ENCODE measurements at regions not wholly inside any gene's neighbourhood (a gene's known extent, or its start where the extent isn't known, plus 50 kb on each side); places are given as distances from the start of the nearest gene placed in this dataset.
A peak's percentile ranks its signal among the peaks of the same experiment; 100 is the strongest.
"Not testable (repeated sequence)": the region's sequence is repeated elsewhere in the genome, so short reads cannot be mapped to it uniquely, and the experiment has no call there.

DNA sequence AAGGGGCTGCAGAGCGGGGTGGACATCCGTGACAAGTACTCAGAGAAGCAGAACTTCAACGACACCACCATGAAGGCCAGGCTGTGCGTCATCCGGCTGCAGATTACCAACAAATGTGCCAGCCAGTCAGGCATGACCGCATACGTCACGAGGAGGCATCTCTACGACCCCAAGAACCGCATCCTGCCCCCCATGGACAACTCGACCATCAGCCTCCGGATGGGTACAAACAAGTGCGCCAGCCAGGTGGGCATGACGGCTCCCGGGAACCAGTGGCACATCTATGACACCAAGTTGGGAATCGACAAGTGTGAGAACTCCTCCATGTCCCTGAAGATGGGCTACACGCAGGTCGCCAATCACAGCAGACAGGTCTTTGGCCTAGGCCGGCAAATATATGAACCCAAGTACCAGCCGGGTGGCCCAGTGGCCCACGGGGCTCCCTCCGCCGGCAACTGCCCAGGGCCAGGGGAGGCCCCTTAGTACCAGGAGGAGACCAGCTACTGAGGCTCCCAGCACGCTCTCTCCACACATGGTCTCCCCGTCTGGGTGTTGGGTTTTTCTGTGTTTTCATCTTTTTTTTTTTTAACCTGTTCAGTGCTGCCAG lies 133.4 kb upstream of the TEKT4 start:
- not testable (repeated sequence) for DNase-seq

DNA sequence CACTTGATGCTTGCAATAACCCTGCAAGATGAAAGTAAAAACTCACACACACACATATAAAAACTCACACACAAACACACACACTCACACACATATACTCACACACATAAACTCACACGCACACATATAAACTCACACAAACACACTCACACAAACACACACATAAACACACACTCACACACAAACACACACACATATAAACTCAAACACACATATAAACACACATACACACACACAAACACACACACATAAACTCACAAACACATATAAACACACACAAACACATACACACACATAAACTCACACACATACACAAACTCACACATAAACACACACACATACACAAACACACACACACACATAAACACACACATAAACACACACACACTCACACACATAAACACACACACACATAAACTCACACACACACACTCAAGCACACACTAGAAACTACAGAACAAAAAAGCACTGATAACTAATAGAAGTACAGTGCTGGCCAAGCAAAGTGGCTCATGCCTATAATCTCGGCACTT lies 117.7 kb upstream of the TEKT4 start:
- no peak for DNase-seq

DNA sequence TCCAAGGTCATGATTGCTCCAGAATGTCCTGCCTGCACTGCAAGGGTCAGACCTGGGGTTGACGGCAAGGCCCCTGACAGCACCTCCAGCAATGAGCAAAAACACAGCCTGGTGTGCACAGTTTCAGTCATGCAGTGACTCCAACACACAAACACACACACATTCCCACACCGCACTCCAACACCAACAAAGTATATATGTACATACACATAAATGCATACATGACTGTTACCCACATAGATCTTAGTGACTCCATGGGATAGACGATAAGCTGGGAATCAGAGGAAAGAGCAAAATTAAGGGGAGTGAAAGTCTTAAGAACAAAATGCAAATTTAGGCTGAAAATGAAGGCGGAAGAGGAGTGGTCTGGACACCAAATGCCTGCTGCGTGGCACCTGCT lies 112.7 kb upstream of the TEKT4 start:
- no peak for DNase-seq

DNA sequence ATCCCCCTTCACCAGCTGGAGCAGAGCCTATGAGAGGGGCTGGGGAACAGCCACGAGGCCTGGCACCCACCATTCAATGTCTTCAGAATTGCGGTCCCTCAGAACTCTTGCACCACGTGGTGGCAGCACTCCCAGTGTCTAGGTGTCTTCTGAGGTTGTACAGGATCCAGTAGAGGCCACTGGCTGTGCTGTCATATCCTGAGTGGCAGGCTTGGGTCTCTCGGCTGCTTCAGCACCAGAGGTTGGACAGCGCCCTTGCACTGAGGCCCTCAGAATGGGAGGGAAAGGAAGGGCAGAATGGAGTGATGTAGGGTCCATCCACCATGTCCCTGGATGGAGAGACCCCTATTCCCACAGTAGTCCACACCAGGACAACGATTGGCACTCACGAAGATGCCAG lies 112.0 kb upstream of the TEKT4 start:
- DNase-seq = peak in 1 of 2 experiments; percentile 2

DNA sequence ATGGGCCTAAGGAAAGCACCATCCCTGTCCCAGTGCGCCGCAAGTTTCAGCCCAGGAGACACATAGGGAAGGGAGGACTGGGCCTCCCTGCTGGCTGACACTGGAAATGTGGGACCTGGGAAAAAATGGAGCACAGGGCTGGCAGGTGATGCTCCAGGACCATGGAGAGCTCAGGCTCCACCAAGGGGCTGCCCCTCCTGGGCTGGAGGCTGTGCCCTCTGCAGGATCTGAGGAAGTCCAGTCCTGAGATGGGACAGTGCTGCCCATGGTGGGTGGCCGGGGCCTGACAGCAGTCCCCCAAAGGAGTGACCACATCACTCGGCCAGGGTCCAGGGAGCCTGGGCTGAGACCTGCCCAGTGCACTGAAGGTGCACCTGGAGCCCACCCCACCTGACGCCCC lies 108.6 kb upstream of the TEKT4 start:
- no peak for DNase-seq

DNA sequence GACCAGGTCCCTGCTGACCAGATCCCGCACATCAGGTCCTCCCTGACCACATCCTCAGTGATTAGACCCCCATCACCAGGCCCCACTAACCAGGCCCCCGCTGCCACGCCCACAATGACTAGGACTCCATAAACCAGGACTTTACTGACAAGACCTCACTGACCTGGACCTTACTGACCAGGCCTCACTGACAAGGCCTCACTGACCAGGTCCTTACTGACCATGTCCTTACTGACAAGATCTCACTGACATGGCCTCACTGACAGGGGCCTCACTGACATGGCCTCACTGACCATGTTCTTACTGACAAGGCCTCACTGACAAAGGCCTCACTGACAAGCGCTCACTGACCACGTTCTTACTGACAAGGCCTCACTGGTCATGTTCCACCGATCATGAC lies 107.9 kb upstream of the TEKT4 start:
- DNase-seq = no peak

DNA sequence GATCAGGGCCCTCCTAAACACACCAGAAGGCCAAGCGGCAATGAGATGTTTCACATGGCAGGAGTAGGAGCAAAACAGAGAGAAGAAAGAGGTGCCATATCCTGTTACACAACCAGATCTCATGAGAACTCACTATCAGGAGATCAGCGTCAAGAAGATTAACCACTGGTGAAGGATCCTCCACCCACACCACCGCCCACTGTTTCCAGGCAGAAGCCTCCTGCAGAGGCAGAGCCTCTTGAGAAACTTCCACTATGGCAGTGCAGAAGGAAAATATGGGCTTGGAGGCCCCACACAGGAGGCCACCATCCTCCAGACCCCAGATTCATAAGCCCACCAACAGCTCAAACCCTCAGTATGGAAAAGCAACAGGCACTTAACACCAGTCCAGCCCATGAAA lies 106.9 kb upstream of the TEKT4 start:
- not testable (repeated sequence) for DNase-seq

DNA sequence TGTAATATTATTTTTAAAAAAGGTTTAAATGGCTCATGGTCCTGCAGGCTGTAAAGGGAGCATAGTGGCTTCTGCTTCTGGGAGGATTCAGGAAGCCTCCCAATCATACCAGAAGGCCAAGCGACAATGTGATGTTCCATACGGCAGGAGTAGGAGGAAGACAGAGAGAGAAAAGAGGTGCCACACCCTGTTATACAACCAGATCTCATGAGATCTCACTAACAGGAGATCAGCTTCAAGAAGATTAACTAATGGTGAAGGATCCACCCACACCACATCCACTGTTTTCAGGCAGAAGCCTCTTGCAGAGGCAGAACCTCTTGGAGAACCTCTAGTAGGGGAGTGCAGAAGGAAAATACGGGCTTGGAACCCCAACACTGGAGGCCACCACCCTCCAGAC lies 103.9 kb upstream of the TEKT4 start:
- DNase-seq = no peak

DNA sequence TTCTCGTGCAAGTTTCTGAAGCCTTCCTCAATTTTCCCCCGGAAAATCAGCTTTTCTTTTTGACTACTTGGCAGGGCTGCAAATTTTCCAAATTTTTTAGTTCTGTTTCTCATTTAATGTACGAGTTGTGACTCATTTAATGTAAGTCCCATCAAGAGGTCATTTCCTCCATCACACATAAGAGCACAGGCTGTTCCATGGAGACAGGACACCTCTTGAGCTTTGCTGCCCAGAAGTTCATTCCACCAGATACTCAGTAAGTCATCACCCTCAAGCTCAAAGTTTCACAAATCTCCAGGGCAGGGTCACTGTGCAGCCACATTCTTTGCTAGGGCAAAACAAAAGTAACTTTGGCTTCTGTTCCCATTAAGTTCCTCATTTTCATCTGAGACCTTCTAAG lies 101.5 kb upstream of the TEKT4 start:
- no peak for DNase-seq

DNA sequence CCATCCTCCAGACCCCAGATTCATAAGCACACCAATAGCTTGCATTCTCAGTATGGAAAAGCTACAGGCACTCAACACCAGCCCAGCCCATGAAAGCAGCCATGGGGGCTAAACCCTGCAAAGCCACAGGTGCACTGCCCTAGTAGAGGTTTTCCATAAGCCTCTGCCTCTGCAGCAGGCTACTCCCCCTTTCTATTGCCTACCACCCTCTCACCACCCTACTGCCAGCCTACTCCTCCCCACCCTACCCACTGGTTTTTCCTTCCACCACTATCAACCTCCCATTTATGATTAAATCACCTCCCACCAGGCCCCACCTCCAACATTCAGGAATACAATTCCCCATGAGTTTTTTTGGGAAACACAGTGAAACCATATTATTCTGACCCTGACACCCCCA lies 96.4 kb upstream of the TEKT4 start:
- no peak for DNase-seq

DNA sequence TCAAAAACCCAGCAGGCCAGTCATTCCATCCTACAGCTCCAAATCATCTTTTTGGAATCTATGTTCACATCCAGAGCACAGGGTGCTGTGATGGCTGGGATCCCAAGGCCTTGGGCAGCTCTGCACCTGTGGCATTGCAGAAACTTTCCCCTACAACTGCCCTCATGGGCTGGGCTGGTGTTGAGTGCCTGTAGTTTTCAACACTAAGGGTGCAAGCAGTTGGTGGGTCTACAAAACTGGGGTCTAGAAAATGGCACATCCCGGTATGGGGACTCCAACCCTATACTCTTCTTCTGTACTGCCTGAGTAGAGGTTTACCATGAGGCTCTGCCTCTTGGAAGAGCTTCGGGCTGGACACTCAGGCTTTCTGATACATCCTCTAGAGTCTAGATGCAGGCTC lies 95.2 kb upstream of the TEKT4 start:
- DNase-seq = no peak

DNA sequence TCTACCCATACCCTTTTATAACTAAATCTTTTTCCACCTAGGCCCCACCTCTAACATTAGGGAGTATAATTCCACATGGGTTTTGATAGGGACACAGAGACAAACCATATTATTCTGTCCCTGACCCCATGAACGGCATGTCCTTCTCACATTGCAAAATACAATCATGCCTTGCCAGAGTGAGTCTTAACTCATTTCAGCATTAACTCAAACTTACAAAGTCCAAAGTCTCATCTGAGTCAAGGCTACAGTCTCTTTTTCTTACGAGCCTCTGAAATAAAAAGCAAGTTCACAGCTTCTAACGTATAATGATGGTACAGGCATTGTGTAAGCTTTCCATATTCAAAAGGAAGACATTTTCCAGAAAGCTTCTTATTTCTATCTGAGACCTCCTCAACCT lies 86.1 kb upstream of the TEKT4 start:
- DNase-seq = not testable (repeated sequence)

DNA sequence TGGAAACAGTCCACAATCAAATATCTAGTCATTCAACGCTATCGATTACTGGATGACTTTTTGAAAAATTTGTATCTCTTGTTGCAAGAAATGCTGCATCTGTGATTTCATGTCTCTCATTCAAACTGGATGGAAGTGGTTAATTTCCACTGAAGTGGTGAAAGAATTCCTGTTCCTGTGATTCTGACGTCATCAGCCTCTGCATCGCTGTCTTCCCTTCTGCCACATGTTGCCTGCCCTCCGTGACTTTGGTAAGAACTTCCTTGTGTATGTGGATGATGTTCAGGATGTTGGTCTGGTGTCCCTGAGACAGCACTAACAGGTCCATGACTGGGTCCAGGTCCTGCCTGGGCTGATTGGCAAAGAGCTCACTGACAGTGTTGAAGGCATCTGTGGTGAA lies 84.8 kb upstream of the TEKT4 start:
- not testable (repeated sequence) for DNase-seq

DNA sequence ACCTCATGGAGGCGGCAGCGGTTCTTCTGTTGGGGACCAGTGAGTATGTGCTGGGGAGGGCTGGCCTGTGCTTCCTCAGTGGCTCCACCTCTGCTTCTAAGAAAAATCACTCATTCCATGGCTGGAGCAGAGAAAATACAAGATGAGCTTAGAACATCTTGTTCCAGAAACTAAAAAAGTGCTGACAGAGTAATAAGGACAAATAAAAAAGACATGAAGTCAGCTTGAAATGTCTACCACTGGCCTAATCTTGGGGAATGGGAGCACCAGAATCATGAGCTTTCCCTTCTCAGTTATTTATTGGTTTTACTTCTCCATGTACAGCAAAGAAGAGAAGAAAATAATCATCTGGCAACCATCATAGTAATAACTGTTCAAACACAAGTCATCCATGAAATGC lies 81.1 kb upstream of the TEKT4 start:
- not testable (repeated sequence) for DNase-seq

DNA sequence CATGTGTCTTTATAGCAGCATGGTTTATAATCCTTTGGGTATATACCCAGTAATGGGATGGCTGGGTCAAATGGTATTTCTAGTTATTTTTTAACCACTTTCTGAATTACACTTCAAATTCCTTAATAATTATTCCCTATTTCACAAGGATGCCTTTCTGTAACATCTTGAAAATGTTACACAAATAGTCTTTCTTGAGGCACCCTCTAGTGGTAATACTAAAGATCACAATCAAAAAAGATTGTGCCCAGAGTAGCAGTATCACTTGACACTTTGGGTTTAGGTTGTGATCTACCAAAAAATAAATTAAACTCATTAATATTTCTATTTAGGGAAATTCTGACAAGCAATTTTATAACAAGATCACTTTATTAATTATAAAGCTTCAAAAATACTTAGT lies 74.0 kb upstream of the TEKT4 start:
- DNase-seq = peak; percentile 0 to 6

All from AML-193 (cell line).